ENCODE measurements at regions not wholly inside any gene's neighbourhood (a gene's known extent, or its start where the extent isn't known, plus 50 kb on each side); places are given as distances from the start of the nearest gene placed in this dataset.

- TF ChIP-seq MLXIP (CRISPR knock-in tag; IDR thresholded peaks at IDR 0.05; ENCODE audit: borderline replicate concordance) (no peak), ZNF691 (CRISPR knock-in tag; IDR thresholded peaks at IDR 0.05; ENCODE audit: borderline replicate concordance, low read depth) (0 out of 2 replicates have a peak, but pooled peaks have one; percentile 18), TEF (CRISPR knock-in tag; IDR thresholded peaks at IDR 0.05) (no peak), CAMTA2 (CRISPR knock-in tag; IDR thresholded peaks at IDR 0.05; ENCODE audit: borderline replicate concordance) (no peak), TFE3 (CRISPR knock-in tag; IDR thresholded peaks at IDR 0.05) (no peak), RAD21 (CRISPR knock-in tag; IDR thresholded peaks at IDR 0.05) (peak; percentile 76), LCORL (IDR thresholded peaks at IDR 0.05) (no peak), LCORL (CRISPR knock-in tag; IDR thresholded peaks at IDR 0.05) (peak; percentile 63; the same call in 1 of the 2 replicates), SMC3 (IDR thresholded peaks at IDR 0.05; ENCODE audit: low read length) (peak; percentile 85), PATZ1 (CRISPR knock-in tag; IDR thresholded peaks at IDR 0.05) (peak; percentile 70), ERF (CRISPR knock-in tag; IDR thresholded peaks at IDR 0.05) (0 out of 2 replicates have a peak, but pooled peaks have one; percentile 38), PBX2 (CRISPR knock-in tag; IDR thresholded peaks at IDR 0.05) (no peak), NONO (IDR thresholded peaks at IDR 0.05) (no peak), NONO (CRISPR knock-in tag; conservative IDR thresholded peaks at IDR 0.05) (peak; percentile 25; the same call in 1 of the 2 replicates), ZNF792 (CRISPR knock-in tag; IDR thresholded peaks at IDR 0.05) (0 out of 2 replicates have a peak, but pooled peaks have one; percentile 18), ZNF576 (CRISPR knock-in tag; IDR thresholded peaks at IDR 0.05) (no peak), MED1 (CRISPR knock-in tag; IDR thresholded peaks at IDR 0.05) (peak; percentile 66; the same call in 1 of the 2 replicates)
Observed at GRCh38 chr4:69025191-69025998, 70.9 kb upstream of the UGT2B7 start (continued).

All from HepG2 (cell line).